VCaP (cell line): ENCODE measurements at regions not wholly inside any gene's neighbourhood (a gene's known extent, or its start where the extent isn't known, plus 50 kb on each side); places are given as distances from the start of the nearest gene placed in this dataset.
A peak's percentile ranks its signal among the peaks of the same experiment; 100 is the strongest.

Experiments
- H3K27ac ChIP-seq: fragments of 450-650 bp; 2 replicates; pipeline ENCODE4 v1.5.1; 2017
- CTCF ChIP-seq: fragments of 450-650 bp; conservative IDR thresholded peaks from 2 replicates; pipeline ENCODE4 v1.5.1; 2017; ENCODE audit warnings: mild to moderate bottlenecking, moderate library complexity

- no peak overlapping the region for H3K27ac ChIP-seq
- TF ChIP-seq CTCF, result no peak
Measured at GRCh38 chr14:101181446-101182313, 278.2 kb upstream of the RTL1 start.

GRCh38 chr14:101182476-101182875, 279.0 kb upstream of the RTL1 start:
- H3K27ac ChIP-seq, result no peak overlapping the region
- no peak for TF ChIP-seq CTCF

GRCh38 chr14:101183376-101184103, 280.0 kb upstream of the RTL1 start:
- no peak overlapping the region for H3K27ac ChIP-seq
- peak; percentile 19 for TF ChIP-seq CTCF

GRCh38 chr14:101184104-101184455, 280.6 kb upstream of the RTL1 start:
- H3K27ac ChIP-seq, result no peak overlapping the region
- TF ChIP-seq CTCF, result no peak

DNA sequence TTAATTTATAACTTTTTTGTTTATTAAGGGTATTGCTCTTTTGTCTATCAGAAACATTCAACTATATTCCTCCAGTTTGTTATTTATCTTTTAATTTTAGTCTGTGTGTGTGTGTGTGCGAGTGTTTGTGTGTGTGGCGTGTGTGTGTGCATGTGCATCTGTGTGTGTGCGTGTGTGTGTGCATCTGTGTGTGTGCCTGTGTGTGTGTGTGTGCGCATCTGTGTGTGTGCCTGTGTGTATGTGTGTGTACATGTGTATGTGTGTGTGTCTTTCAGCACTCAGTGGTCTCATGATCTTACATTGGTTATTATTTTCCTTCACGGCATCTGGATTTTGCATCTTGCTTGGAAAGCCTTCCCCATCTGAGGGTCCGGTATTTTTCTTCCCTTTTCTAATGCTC, 281.1 kb upstream of the RTL1 start:
- no peak overlapping the region for H3K27ac ChIP-seq
- TF ChIP-seq CTCF, result no peak

GRCh38 chr14:101185073-101185835, 281.7 kb upstream of the RTL1 start:
- H3K27ac ChIP-seq, result no peak overlapping the region
- TF ChIP-seq CTCF, result no peak

DNA sequence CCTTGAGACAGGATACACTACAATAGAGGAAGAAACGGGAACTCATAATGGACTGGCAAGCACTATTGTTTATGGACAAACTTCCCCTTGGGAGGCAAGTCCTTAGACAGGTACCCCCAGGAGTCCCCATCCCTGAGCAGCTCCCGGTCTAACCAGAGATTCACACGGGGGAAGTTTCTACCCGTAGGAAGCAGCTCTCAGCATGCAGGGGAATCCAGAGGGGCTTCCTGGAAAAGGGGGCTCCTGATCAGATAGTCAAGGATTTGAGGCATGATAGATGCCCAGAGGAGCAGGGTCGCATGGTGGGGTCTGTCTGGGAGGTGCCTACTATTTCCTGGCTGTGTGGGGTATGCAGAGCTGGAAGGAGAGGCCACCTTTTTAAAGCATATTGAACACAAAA, 282.4 kb upstream of the RTL1 start:
- no peak overlapping the region for H3K27ac ChIP-seq
- no peak for TF ChIP-seq CTCF
